Activated CD4-positive, alpha-beta T cell treated with anti-CD3 and anti-CD28 coated beads, Interleukin-2, amount 10 ng/mL, durations not matched to agents 24 days and 14 days (primary cell): ENCODE measurements at regions not wholly inside any gene's neighbourhood (a gene's known extent, or its start where the extent isn't known, plus 50 kb on each side); places are given as distances from the start of the nearest gene placed in this dataset.
A peak's percentile ranks its signal among the peaks of the same experiment; 100 is the strongest.

ENCODE experiments used
- DNase-seq: peaks from one replicate; pipeline ENCODE4 v3.0.0; 2022
- H3K27ac Mint-ChIP-seq: one replicate; pipeline ENCODE4 v1.8.0; 2022; ENCODE audit warnings: mild to moderate bottlenecking, mixed read lengths
- H3K27me3 Mint-ChIP-seq: one replicate; pipeline ENCODE4 v1.8.0; 2022; ENCODE audit warnings: mixed read lengths
- H3K36me3 Mint-ChIP-seq: one replicate; pipeline ENCODE4 v1.8.0; 2022; ENCODE audit warnings: low read depth, mild to moderate bottlenecking, mixed read lengths
- H3K4me1 Mint-ChIP-seq: one replicate; pipeline ENCODE4 v1.8.0; 2021; ENCODE audit warnings: mixed read lengths
- H3K4me3 Mint-ChIP-seq: one replicate; pipeline ENCODE4 v1.8.0; 2022; ENCODE audit warnings: mild to moderate bottlenecking, moderate library complexity, mixed read lengths
- H3K9me3 Mint-ChIP-seq: one replicate; pipeline ENCODE4 v1.8.0; 2021; ENCODE audit warnings: mixed read lengths
- intact Hi-C: fragments of 100-400 bp; cut with micrococcal nuclease; formaldehyde crosslinking; loops from one replicate; pipeline ENCODE4 v1.15.1; 2023

- Mint-ChIP-seq H3K4me3 (no peak overlapping the region), H3K27me3 (no peaks in the 10 kb centered on the region), H3K9me3 (no peaks in the 10 kb centered on the region), H3K27ac (no peak overlapping the region), H3K36me3 (no peaks in the 10 kb centered on the region), H3K4me1 (no peaks in the 10 kb centered on the region)
- intact Hi-C loops, result no loop called here
- no peak for DNase-seq
These were observed 367.6 kb upstream of the TSHZ3 start for GRCh38 chr19:31716826-31717225.

- Mint-ChIP-seq H3K4me3 (no peak overlapping the region), H3K9me3 (no peaks in the 10 kb centered on the region), H3K27ac (no peak overlapping the region), H3K27me3 (no peaks in the 10 kb centered on the region), H3K4me1 (no peaks in the 10 kb centered on the region), H3K36me3 (no peaks in the 10 kb centered on the region)
- intact Hi-C loops, result no loop called here
- DNase-seq, result no peak
These were observed 368.2 kb upstream of the TSHZ3 start for GRCh38 chr19:31717269-31717923.

- no peak overlapping the region for H3K4me3 Mint-ChIP-seq
- DNase-seq, result no peak
- H3K4me1 Mint-ChIP-seq, result no peaks in the 10 kb centered on the region
- no peaks in the 10 kb centered on the region for H3K27me3 Mint-ChIP-seq
- H3K36me3 Mint-ChIP-seq, result no peaks in the 10 kb centered on the region
- intact Hi-C loops, result no loop called here
- H3K27ac Mint-ChIP-seq, result no peak overlapping the region
- H3K9me3 Mint-ChIP-seq, result no peaks in the 10 kb centered on the region
These were observed 368.8 kb upstream of the TSHZ3 start for GRCh38 chr19:31718032-31718431.

- no peak for DNase-seq
- H3K4me3 Mint-ChIP-seq, result no peak overlapping the region
- no peak overlapping the region for H3K27ac Mint-ChIP-seq
- intact Hi-C loops, result no loop called here
- no peaks in the 10 kb centered on the region for H3K36me3 Mint-ChIP-seq
- no peaks in the 10 kb centered on the region for H3K27me3 Mint-ChIP-seq
- H3K4me1 Mint-ChIP-seq, result no peaks in the 10 kb centered on the region
- no peaks in the 10 kb centered on the region for H3K9me3 Mint-ChIP-seq
These were observed 369.7 kb upstream of the TSHZ3 start for GRCh38 chr19:31718898-31719297.

- no peak overlapping the region for H3K27ac Mint-ChIP-seq
- no peaks in the 10 kb centered on the region for H3K27me3 Mint-ChIP-seq
- no peak for DNase-seq
- no peaks in the 10 kb centered on the region for H3K36me3 Mint-ChIP-seq
- intact Hi-C loops, result no loop called here
- H3K4me1 Mint-ChIP-seq, result no peaks in the 10 kb centered on the region
- no peak overlapping the region for H3K4me3 Mint-ChIP-seq
- H3K9me3 Mint-ChIP-seq, result no peaks in the 10 kb centered on the region
These were observed 373.9 kb upstream of the TSHZ3 start for GRCh38 chr19:31723101-31723500.

GRCh38 chr19:31725051-31725450, 375.8 kb upstream of the TSHZ3 start:
- H3K36me3 Mint-ChIP-seq, result no peaks in the 10 kb centered on the region
- H3K27ac Mint-ChIP-seq, result no peak overlapping the region

GRCh38 chr19:31727536-31727935, 378.3 kb upstream of the TSHZ3 start:
- Mint-ChIP-seq H3K4me3 (no peak overlapping the region), H3K9me3 (no peaks in the 10 kb centered on the region), H3K27ac (no peak overlapping the region), H3K36me3 (no peaks in the 10 kb centered on the region), H3K27me3 (no peaks in the 10 kb centered on the region), H3K4me1 (no peaks in the 10 kb centered on the region)
- no peak for DNase-seq
- intact Hi-C loops, result no loop called here

More at GRCh38 chr19:31725051-31725450, 375.8 kb upstream of the TSHZ3 start:
- intact Hi-C loops, result no loop called here
- no peak for DNase-seq
- no peaks in the 10 kb centered on the region for H3K27me3 Mint-ChIP-seq
- no peak overlapping the region for H3K4me3 Mint-ChIP-seq
- no peaks in the 10 kb centered on the region for H3K9me3 Mint-ChIP-seq
- no peaks in the 10 kb centered on the region for H3K4me1 Mint-ChIP-seq

GRCh38 chr19:31730270-31730669, 381.0 kb upstream of the TSHZ3 start:
- intact Hi-C loops, result no loop called here
- no peak for DNase-seq
- H3K4me3 Mint-ChIP-seq, result no peak overlapping the region

GRCh38 chr19:31733591-31733990, 384.4 kb upstream of the TSHZ3 start:
- Mint-ChIP-seq H3K27ac (no peak overlapping the region), H3K36me3 (no peaks in the 10 kb centered on the region), H3K27me3 (no peaks in the 10 kb centered on the region), H3K9me3 (no peaks in the 10 kb centered on the region), H3K4me1 (no peaks in the 10 kb centered on the region), H3K4me3 (no peak overlapping the region)
- no peak for DNase-seq
- intact Hi-C loops, result no loop called here

More at GRCh38 chr19:31730270-31730669, 381.0 kb upstream of the TSHZ3 start:
- no peaks in the 10 kb centered on the region for H3K36me3 Mint-ChIP-seq
- no peaks in the 10 kb centered on the region for H3K4me1 Mint-ChIP-seq
- H3K9me3 Mint-ChIP-seq, result no peaks in the 10 kb centered on the region
- no peak overlapping the region for H3K27ac Mint-ChIP-seq
- no peaks in the 10 kb centered on the region for H3K27me3 Mint-ChIP-seq

GRCh38 chr19:31742249-31742648, 393.0 kb upstream of the TSHZ3 start:
- H3K36me3 Mint-ChIP-seq, result no peaks in the 10 kb centered on the region
- no peak overlapping the region for H3K27ac Mint-ChIP-seq
- no peak overlapping the region for H3K4me3 Mint-ChIP-seq
- DNase-seq, result no peak
- no peaks in the 10 kb centered on the region for H3K9me3 Mint-ChIP-seq
- intact Hi-C loops, result no loop called here
- no peaks in the 10 kb centered on the region for H3K27me3 Mint-ChIP-seq
- H3K4me1 Mint-ChIP-seq, result no peaks in the 10 kb centered on the region

GRCh38 chr19:31745731-31746130, 396.5 kb upstream of the TSHZ3 start:
- Mint-ChIP-seq H3K36me3 (no peaks in the 10 kb centered on the region), H3K27ac (no peak overlapping the region), H3K4me1 (no peaks in the 10 kb centered on the region), H3K4me3 (no peak overlapping the region), H3K9me3 (no peaks in the 10 kb centered on the region), H3K27me3 (no peaks in the 10 kb centered on the region)
- no peak for DNase-seq
- intact Hi-C loops, result no loop called here

- Mint-ChIP-seq H3K27me3 (no peaks in the 10 kb centered on the region), H3K4me3 (no peak overlapping the region), H3K9me3 (no peaks in the 10 kb centered on the region), H3K27ac (no peak overlapping the region), H3K4me1 (no peaks in the 10 kb centered on the region), H3K36me3 (no peaks in the 10 kb centered on the region)
- DNase-seq, result no peak
- intact Hi-C loops, result no loop called here
These were observed 400.0 kb upstream of the TSHZ3 start for GRCh38 chr19:31749231-31749630.

- Mint-ChIP-seq H3K9me3 (no peaks in the 10 kb centered on the region), H3K27me3 (no peaks in the 10 kb centered on the region), H3K4me1 (no peaks in the 10 kb centered on the region), H3K36me3 (no peaks in the 10 kb centered on the region), H3K4me3 (no peak overlapping the region), H3K27ac (no peak overlapping the region)
- intact Hi-C loops, result no loop called here
- DNase-seq, result no peak
These were observed 410.1 kb upstream of the TSHZ3 start for GRCh38 chr19:31759359-31759758.

GRCh38 chr19:31761281-31761913, 412.2 kb upstream of the TSHZ3 start:
- peak; percentile 37 for DNase-seq
- Mint-ChIP-seq H3K27ac (no peak overlapping the region), H3K27me3 (no peaks in the 10 kb centered on the region), H3K9me3 (no peaks in the 10 kb centered on the region), H3K4me1 (no peaks in the 10 kb centered on the region), H3K36me3 (no peaks in the 10 kb centered on the region), H3K4me3 (no peak overlapping the region)
- intact Hi-C loops, result no loop called here

GRCh38 chr19:31770223-31770622, 421.0 kb upstream of the TSHZ3 start:
- no peaks in the 10 kb centered on the region for H3K9me3 Mint-ChIP-seq
- H3K27me3 Mint-ChIP-seq, result no peaks in the 10 kb centered on the region
- no peak for DNase-seq
- H3K27ac Mint-ChIP-seq, result no peak overlapping the region
- no peaks in the 10 kb centered on the region for H3K4me1 Mint-ChIP-seq
- intact Hi-C loops, result no loop called here
- H3K4me3 Mint-ChIP-seq, result no peak overlapping the region
- H3K36me3 Mint-ChIP-seq, result no peaks in the 10 kb centered on the region
